ENCODE measurements at regions not wholly inside any gene's neighbourhood (a gene's known extent, or its start where the extent isn't known, plus 50 kb on each side); places are given as distances from the start of the nearest gene placed in this dataset.

DNA sequence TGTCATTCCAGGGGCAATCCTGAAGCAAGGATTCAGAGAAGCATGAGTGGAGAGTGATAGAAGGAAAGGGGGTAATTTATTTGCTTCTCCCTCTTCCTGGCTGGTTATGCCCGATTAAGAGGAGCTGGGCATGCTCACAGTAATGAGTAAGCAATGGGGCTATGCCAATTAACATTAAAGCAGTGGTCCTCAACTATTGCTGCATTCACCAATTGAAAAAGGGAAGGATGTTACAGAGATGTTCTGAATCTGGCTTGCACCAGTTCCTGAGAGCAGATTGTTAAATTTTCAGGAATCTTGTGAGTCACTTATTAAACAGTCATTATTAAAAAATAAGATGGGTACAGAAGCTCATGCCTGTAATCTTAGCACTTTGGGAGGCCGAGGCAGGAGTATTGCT lies 85.9 kb upstream of the ZBTB20 start:
- H3K4me3 ChIP-seq = no peak overlapping the region
- no peaks in the 10 kb centered on the region for H3K36me3 ChIP-seq
- no peaks in the 10 kb centered on the region for H3K4me1 ChIP-seq
- no peaks in the 10 kb centered on the region for H3K27me3 ChIP-seq (replicated peaks in 1 of 7)
- H3K27ac ChIP-seq = no peak overlapping the region
- no peaks in the 10 kb centered on the region for H3K9me3 ChIP-seq
- WGBS, 5 donors = 65 to 90% (median 77%) methylated on average over 2 of the region's 2 CpGs
- intact Hi-C loops (cut with DNase I; ENCODE audit: low total_unique reads) = no loop called here
- no peak for DNase-seq
- TF ChIP-seq, protein P1, sequence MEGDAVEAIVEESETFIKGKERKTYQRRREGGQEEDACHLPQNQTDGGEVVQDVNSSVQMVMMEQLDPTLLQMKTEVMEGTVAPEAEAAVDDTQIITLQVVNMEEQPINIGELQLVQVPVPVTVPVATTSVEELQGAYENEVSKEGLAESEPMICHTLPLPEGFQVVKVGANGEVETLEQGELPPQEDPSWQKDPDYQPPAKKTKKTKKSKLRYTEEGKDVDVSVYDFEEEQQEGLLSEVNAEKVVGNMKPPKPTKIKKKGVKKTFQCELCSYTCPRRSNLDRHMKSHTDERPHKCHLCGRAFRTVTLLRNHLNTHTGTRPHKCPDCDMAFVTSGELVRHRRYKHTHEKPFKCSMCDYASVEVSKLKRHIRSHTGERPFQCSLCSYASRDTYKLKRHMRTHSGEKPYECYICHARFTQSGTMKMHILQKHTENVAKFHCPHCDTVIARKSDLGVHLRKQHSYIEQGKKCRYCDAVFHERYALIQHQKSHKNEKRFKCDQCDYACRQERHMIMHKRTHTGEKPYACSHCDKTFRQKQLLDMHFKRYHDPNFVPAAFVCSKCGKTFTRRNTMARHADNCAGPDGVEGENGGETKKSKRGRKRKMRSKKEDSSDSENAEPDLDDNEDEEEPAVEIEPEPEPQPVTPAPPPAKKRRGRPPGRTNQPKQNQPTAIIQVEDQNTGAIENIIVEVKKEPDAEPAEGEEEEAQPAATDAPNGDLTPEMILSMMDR (IDR thresholded peaks at IDR 0.05 in 8 of 11, conservative IDR thresholded peaks at IDR 0.05 in 3 of 11) = no peak
- no peak for TF ChIP-seq POLR2AphosphoS5 (IDR thresholded peaks at IDR 0.05)
- TF ChIP-seq POLR2A (IDR thresholded peaks at IDR 0.05) = no peak

DNA sequence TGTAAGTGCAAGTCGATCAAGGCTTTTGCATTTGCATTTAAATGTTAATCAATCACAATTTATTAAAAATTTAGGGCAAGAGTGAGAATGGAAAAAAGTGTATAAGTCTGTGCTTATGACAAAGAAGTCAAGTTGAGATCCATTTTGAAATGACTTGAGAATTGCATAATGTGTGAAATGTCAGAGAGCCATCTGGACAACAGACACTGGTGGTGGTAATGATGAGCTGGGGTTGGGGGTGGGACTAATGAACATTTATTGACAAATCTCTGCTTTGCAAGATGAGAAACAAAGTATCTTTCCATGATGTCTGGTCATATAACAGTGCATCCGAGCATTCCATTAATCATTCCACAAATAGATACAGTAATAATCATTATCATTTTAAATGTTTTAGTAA lies 89.4 kb upstream of the ZBTB20 start:
- WGBS, 5 donors = 83 to 96% (median 94%) methylated on average over 2 of the region's 2 CpGs
- Histone ChIP-seq H3K27ac (no peak overlapping the region), H3K9me3 (no peaks in the 10 kb centered on the region), H3K4me1 (no peaks in the 10 kb centered on the region), H3K4me3 (no peak overlapping the region), H3K27me3 (replicated peaks in 1 of 7) (no peaks in the 10 kb centered on the region), H3K36me3 (no peaks in the 10 kb centered on the region)
- no peak for DNase-seq
- TF ChIP-seq POLR2AphosphoS5 (IDR thresholded peaks at IDR 0.05) = no peak
- TF ChIP-seq, protein P1 (IDR thresholded peaks at IDR 0.05 in 8 of 11, conservative IDR thresholded peaks at IDR 0.05 in 3 of 11) = no peak
- TF ChIP-seq POLR2A (IDR thresholded peaks at IDR 0.05) = no peak
- intact Hi-C loops (cut with DNase I; ENCODE audit: low total_unique reads) = no loop called here

DNA sequence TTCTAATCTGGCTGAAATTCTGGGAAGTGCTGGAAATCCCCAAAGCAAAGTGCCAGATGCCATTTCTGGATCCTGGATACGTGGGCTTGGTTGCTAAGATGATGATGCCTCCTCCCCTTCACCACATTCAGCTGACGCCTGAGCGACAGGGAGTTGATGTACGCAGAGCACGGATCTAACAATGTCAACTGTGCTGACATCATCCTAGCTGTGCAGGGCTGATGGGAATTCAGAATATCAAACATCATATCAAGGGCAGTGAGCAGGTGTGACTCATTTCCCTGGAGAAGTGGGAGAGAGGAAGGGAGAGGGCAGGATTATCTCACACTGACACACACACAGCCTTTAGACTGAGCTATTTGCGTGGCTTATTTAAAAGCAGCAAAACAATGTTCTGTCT lies 92.6 kb upstream of the ZBTB20 start:
- H3K27ac ChIP-seq = peak overlapping the region in 7 of 8 donors; percentile 24 to 66 (median 51)
- WGBS, 5 donors = 37 to 88% (median 58%) methylated on average over 6 of the region's 6 CpGs

DNA sequence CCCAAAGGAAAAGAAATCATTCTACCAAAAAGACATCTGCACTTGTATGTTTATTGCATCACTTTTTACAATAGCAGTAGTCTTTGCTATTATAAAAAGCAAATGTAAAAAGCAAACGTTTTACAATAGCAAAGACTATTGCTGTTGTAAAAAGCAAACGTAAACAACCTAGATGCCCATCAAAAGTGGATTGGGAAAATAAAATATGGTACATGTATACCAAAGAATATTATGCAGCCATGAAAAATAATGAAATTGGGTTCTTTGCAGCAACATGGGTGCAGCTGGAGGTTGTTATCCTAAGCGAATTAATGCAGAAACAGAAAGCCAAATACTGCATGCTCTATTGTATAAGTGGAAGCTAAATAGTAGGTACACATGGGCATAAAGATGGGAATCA lies 97.3 kb upstream of the ZBTB20 start:
- Histone ChIP-seq H3K27me3 (replicated peaks in 1 of 7) (no peaks in the 10 kb centered on the region), H3K36me3 (no peaks in the 10 kb centered on the region), H3K4me3 (no peak overlapping the region), H3K9me3 (peaks cover 0 to 3% (median 0%) of the 10 kb centered on the region in 8 donors), H3K27ac (no peak overlapping the region), H3K4me1 (no peaks in the 10 kb centered on the region)
- intact Hi-C loops (cut with DNase I; ENCODE audit: low total_unique reads) = no loop called here
- TF ChIP-seq POLR2AphosphoS5 (IDR thresholded peaks at IDR 0.05) (no peak), POLR2A (IDR thresholded peaks at IDR 0.05) (no peak)
- TF ChIP-seq, protein P1 (IDR thresholded peaks at IDR 0.05 in 8 of 11, conservative IDR thresholded peaks at IDR 0.05 in 3 of 11) = no peak
- no peak for DNase-seq
- WGBS, 5 donors = 82 to 92% (median 91%) methylated on average over 3 of the region's 3 CpGs

More for the DNA sequence above, 92.6 kb upstream of the ZBTB20 start:
- Histone ChIP-seq H3K9me3 (peaks cover 0 to 3% (median 0%) of the 10 kb centered on the region in 8 donors), H3K36me3 (no peaks in the 10 kb centered on the region), H3K4me3 (no peak overlapping the region), H3K4me1 (no peaks in the 10 kb centered on the region), H3K27me3 (replicated peaks in 1 of 7) (no peaks in the 10 kb centered on the region)
- peak in 2 of 3 donors; percentile 18 to 72 for TF ChIP-seq POLR2AphosphoS5 (IDR thresholded peaks at IDR 0.05)
- TF ChIP-seq, protein P1 (IDR thresholded peaks at IDR 0.05 in 8 of 11, conservative IDR thresholded peaks at IDR 0.05 in 3 of 11) = no peak
- intact Hi-C loops (cut with DNase I; ENCODE audit: low total_unique reads) = no loop called here
- no peak for DNase-seq

Measured in spleen (tissue), 11 donors.